Upper lobe of right lung (tissue), 1 donor: ENCODE measurements at regions not wholly inside any gene's neighbourhood (a gene's known extent, or its start where the extent isn't known, plus 50 kb on each side); places are given as distances from the start of the nearest gene placed in this dataset.

Experiments
- ATAC-seq: fragments of 200-7000 bp; cut with Tn5 transposase; one replicate; pipeline ENCODE4 v1.9.1; 2020; ENCODE audit warnings: mild to moderate bottlenecking, moderate library complexity
- DNase-seq: peaks from one replicate; pipeline ENCODE4 v3.0.0-alpha.2; 2020
- H3K27ac ChIP-seq: fragments of 200-600 bp; one replicate; pipeline ENCODE4 v1.8.0; 2022
- H3K27me3 ChIP-seq: fragments of 200-600 bp; one replicate; pipeline ENCODE4 v1.8.0; 2022; ENCODE audit warnings: mild to moderate bottlenecking
- H3K36me3 ChIP-seq: fragments of 200-600 bp; one replicate; pipeline ENCODE4 v1.8.0; 2022
- H3K4me1 ChIP-seq: fragments of 200-600 bp; one replicate; pipeline ENCODE4 v1.8.0; 2022
- H3K4me3 ChIP-seq: fragments of 200-600 bp; one replicate; pipeline ENCODE4 v1.8.0; 2022; ENCODE audit warnings: mild to moderate bottlenecking
- H3K9me3 ChIP-seq: fragments of 200-600 bp; one replicate; pipeline ENCODE4 v1.8.0; 2022
- CTCF ChIP-seq: fragments of 200-600 bp; IDR thresholded peaks from one replicate; pipeline ENCODE4 v1.8.0; 2022; ENCODE audit warnings: antibody characterized with exemption
- intact Hi-C: fragments of 100-400 bp; cut with DNase I; formaldehyde crosslinking; loops from one replicate; pipeline ENCODE4 v1.11.0; 2022
- donor health status: DM: no; HTN: yes; CAD: no; lungs with severe emphysema.

DNA sequence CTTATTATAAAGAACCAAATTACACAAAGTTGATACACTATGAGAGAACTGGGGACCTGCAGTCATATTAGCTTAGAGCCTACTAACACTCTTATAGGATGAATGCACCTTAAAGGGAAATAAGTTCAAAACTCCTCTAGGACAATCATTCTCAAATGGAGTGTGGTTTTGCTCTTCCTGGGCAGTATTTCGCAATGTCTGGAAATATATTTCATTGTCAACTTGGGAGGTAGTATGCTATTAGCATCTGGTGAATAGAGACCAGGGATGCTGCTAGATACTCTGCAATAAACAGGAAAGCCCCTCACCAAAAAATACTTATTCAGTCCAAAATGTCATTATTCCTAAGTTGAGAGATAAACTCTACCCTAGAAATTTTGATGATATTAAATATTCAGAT is 451.4 kb upstream of the ARPP21 start:
- Histone ChIP-seq H3K4me3 (no peak overlapping the region), H3K9me3 (no peaks in the 10 kb centered on the region), H3K36me3 (no peaks in the 10 kb centered on the region), H3K4me1 (no peaks in the 10 kb centered on the region), H3K27ac (no peak overlapping the region), H3K27me3 (no peaks in the 10 kb centered on the region)
- no peak for TF ChIP-seq CTCF
- DNase-seq (no peak), ATAC-seq (no peak)
- intact Hi-C loops = no loop called here

GRCh38 chr3:35194666-35195065 is 444.7 kb upstream of the ARPP21 start:
- DNase-seq (no peak), ATAC-seq (no peak)
- intact Hi-C loops = no loop called here
- no peak overlapping the region for H3K4me3 ChIP-seq
- no peaks in the 10 kb centered on the region for H3K4me1 ChIP-seq
- no peak for TF ChIP-seq CTCF
- H3K27ac ChIP-seq = no peak overlapping the region
- H3K36me3 ChIP-seq = no peaks in the 10 kb centered on the region
- no peaks in the 10 kb centered on the region for H3K9me3 ChIP-seq
- no peaks in the 10 kb centered on the region for H3K27me3 ChIP-seq

DNA sequence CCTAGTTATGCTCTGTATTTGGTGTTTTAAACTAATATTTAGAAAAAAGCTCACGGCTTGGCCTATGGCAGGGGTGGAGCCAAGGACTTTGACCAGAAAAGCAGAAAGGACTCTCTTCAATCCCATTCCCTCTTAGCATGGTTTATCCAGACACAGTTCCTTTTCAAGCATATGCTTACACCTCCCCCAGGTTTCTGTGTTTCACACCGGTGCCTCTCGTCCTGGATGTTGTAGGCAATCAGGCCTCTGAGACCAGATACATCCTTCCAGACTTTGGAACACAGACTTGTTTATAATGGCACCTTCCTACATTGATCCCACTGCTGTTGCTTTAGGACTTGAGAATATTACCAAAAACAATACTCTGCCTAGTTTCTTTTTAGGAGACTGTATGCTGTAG is 440.5 kb upstream of the ARPP21 start:
- no peak for TF ChIP-seq CTCF
- ATAC-seq = no peak

DNA sequence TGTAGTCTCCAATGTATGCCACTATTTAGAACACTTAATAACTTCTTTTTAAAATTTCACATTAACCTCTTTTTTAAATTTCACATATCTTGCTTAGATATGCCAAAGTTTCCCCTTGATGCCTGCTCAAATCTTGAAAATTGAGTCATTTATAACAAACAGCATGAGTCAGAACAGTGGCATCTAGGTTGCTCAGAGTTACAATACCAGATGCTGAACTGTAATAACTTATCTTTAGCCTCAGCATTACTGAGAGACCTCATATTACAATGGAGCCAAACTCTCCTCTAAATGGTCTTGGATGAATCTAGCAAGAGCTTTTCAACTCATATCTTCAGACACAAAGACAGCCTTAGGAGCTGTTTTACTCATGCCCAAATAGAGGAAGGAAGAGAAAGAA is 439.3 kb upstream of the ARPP21 start:
- DNase-seq (no peak), ATAC-seq (no peak)
- Histone ChIP-seq H3K27ac (no peak overlapping the region), H3K4me3 (no peak overlapping the region), H3K27me3 (no peaks in the 10 kb centered on the region), H3K36me3 (no peaks in the 10 kb centered on the region), H3K4me1 (no peaks in the 10 kb centered on the region), H3K9me3 (no peaks in the 10 kb centered on the region)
- intact Hi-C loops = no loop called here
- TF ChIP-seq CTCF = no peak

More for the DNA sequence above, 440.5 kb upstream of the ARPP21 start:
- intact Hi-C loops = no loop called here
- DNase-seq = no peak
- H3K9me3 ChIP-seq = no peaks in the 10 kb centered on the region
- no peak overlapping the region for H3K4me3 ChIP-seq
- no peaks in the 10 kb centered on the region for H3K36me3 ChIP-seq
- H3K27ac ChIP-seq = no peak overlapping the region
- no peaks in the 10 kb centered on the region for H3K27me3 ChIP-seq
- H3K4me1 ChIP-seq = no peaks in the 10 kb centered on the region

- Histone ChIP-seq H3K27me3 (no peaks in the 10 kb centered on the region), H3K36me3 (no peaks in the 10 kb centered on the region), H3K9me3 (no peaks in the 10 kb centered on the region), H3K4me1 (no peaks in the 10 kb centered on the region), H3K4me3 (no peak overlapping the region), H3K27ac (no peak overlapping the region)
- no peak for DNase-seq
- no peak for ATAC-seq
- no peak for TF ChIP-seq CTCF
- intact Hi-C loops = no loop called here
These were observed 438.1 kb upstream of the ARPP21 start for GRCh38 chr3:35201211-35201610.
